GM12873 (cell line): ENCODE measurements at regions not wholly inside any gene's neighbourhood (a gene's known extent, or its start where the extent isn't known, plus 50 kb on each side); places are given as distances from the start of the nearest gene placed in this dataset.

ENCODE experiments used
- TF ChIP-seq, protein P1 (sequence below): IDR thresholded peaks from 2 replicates; pipeline ENCODE4 v1.5.1; 2012; ENCODE audit warnings: low read depth, mild to moderate bottlenecking, moderate library complexity, low read length, control low read depth; ENCODE audit not compliant: insufficient read depth; ENCODE audit errors: missing control alignments

DNA sequence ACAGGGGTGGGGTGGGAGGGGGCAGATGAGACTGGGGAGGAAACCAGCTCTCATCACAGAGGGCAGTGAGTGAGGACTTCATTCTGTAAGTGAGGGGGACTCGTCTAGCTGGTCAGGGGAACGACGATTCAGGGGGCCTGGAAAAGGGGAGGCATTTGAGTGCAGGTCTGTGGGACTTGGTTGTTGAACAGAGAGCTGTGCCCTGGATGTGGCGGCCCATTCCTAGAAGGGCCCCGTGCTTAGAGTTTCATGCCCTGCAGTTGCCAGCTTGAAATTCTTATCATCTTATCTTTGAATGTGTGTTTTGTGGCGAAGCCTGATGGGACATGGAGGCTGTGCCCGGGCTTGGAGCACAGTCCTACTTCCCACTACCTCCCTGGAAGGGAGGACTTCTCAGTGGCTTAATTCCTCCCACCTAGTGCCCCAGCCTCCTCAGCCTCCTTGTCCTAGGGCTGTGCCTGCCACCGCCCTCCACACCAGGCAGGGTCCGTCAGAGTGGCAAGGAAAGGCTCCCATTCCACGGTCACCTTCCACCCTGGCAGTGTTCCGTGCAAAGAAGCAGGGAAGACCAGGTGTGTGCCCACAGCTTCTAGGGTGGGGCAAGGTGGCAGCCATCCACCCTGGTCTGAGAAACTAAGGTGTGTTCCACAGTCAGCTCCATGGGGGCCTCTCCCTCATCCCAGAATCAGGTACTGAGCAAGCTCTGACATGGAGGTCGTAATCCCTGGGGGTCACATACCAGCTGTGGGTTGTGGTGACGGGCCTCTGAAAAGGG lies 59.7 kb upstream of the LMO1 start:
- TF ChIP-seq, protein P1, sequence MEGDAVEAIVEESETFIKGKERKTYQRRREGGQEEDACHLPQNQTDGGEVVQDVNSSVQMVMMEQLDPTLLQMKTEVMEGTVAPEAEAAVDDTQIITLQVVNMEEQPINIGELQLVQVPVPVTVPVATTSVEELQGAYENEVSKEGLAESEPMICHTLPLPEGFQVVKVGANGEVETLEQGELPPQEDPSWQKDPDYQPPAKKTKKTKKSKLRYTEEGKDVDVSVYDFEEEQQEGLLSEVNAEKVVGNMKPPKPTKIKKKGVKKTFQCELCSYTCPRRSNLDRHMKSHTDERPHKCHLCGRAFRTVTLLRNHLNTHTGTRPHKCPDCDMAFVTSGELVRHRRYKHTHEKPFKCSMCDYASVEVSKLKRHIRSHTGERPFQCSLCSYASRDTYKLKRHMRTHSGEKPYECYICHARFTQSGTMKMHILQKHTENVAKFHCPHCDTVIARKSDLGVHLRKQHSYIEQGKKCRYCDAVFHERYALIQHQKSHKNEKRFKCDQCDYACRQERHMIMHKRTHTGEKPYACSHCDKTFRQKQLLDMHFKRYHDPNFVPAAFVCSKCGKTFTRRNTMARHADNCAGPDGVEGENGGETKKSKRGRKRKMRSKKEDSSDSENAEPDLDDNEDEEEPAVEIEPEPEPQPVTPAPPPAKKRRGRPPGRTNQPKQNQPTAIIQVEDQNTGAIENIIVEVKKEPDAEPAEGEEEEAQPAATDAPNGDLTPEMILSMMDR = no peak

DNA sequence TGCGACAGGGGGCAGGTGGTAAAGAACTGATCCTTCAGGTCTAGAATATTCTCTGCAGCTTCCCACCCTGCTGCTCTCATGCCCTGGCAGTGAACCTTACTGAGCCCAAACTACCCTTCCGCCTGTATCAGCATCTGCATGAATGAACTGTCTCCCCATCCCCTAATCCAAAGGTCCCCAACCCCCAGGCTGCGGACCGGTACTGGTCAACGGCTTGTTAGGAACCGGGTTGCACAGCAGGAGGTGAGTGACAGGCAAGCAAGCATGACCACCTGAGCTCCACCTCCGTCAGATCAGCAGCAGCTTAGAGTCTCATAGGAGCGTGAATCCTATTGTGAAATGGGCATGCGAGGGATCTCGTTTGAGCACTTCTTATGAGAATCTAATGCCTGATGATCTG lies 58.2 kb upstream of the LMO1 start:
- TF ChIP-seq, protein P1 = no peak

DNA sequence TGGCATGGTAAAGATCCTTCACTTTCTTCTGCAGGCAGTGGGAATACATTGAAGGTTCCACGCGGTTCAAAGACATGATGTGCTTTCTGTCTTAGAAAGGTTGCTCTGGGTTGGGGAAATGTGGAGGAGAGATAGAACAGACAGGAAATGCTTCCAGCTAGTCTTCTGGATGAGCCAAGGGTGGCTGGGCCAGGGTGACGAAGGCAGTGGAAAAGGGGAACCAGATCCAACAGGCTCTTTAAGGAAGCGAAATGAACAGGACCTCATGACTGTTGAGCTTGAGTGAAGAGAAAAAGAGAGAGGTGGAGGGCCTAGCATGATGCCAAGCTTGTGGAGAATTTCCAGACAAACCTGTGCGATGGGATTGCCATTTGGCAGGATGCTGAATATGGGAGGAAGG lies 56.4 kb upstream of the LMO1 start:
- TF ChIP-seq, protein P1 = no peak

DNA sequence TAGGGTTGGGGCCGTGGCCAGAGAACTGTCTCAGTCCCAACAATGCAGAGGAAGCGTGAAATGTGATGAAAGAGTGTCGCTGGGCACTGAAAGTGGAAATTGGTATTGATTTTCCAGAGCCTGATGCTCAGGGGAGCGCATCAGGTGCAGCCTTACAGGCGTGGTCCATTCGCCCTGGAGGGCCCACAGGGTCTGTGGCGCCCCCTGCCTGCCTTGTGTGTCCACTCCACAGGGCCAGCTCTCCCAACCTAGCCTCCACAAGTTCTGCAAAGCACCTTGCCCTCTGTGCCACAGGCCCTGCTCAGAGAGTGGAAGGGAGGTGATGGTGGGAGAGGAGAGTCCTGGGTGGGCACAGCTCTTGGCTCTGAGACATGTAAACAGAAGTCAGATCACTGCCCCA lies 54.9 kb upstream of the LMO1 start:
- TF ChIP-seq, protein P1 = peak; percentile 54

DNA sequence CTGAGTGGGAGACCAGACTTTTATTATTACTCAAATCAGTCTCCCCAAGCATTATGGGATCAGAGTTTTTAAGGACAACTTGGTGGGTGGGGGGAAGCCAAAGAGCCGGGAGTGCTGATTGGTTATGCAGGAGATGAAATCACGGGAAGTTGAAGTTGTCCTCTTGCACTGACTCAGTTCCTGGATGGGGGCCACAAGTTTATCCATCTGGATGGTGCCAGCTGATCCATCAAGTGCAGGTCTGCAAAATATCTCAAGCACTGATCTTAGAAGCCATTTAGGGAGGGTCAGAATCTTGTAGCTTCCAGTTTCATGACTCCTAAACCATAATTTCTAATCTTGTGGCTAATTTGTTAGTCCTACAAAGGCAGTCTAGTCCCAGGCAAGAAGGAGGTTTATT lies 53.5 kb upstream of the LMO1 start:
- TF ChIP-seq, protein P1 = no peak

DNA sequence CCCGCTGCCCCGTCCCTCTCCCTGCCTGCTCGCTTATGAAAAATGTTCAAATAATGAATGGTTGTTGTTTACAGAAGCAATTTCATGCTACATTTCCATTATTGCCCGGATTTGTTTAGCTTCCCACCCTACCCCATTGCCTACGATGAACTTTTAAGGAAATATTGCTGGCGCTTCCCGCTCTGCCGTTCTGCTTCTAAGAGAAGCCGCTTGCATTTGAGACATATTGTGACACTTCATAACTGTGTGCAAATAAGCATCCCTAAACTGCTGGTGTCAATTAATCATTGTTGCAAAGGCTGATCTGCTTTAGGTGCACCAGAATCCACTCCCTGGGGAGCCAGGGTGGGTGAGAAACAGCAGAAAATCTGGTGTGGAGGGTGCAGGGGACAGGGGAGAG lies 52.3 kb upstream of the LMO1 start:
- TF ChIP-seq, protein P1 = no peak

DNA sequence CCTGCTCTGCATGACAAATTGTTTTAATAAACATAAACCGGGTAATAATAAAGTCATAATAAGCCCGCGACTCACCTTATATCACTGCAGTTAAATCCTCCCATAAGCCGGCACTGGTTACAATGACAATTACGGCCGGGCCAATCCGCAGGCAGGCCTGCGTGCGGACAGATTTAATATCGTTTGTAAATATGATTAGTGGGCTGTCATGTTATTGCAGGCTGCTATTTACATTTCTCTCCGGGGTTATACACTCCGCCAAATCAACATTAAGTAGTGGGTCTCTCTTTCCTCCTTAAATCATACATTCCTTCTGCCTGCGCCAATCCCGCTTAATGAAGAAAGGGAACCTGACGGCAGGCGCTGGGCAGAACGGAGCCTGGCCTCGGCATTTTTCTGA lies 51.8 kb upstream of the LMO1 start:
- TF ChIP-seq, protein P1 = no peak
